ENCODE measurements at regions not wholly inside any gene's neighbourhood (a gene's known extent, or its start where the extent isn't known, plus 50 kb on each side); places are given as distances from the start of the nearest gene placed in this dataset.

DNA sequence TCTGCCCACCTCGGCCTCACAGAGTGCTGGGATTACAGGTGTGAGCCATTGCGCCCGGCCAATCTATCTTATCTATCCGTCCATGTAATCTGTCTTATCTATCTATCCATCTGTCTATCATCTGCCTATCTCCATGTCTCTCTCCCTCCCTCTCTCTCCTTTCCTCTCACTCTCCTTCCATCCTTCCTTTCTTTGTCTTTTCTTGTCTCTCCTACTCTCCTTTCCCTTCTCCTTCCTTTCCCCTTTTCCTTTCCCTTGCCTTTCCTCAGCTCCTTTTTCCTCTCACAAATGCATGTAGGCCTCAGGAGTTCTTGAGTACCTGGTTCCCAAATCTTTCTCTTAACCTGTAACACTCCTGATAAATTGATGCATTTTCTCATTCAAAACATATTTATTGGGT lies 89.3 kb upstream of the WSCD2 start:
- ATAC-seq (no peak), DNase-seq (no peak)
- intact Hi-C loops (cut with micrococcal nuclease), result no loop called here
- Mint-ChIP-seq H3K4me1 (peaks cover 0 to 2% (median 0%) of the 10 kb centered on the region in 7 donors), H3K27ac (no peak overlapping the region), H3K27me3 (peaks cover 0 to 38% (median 13%) of the 10 kb centered on the region in 5 donors), H3K4me3 (no peak overlapping the region), H3K9me3 (peaks cover 0 to 2% (median 0%) of the 10 kb centered on the region in 11 donors), H3K36me3 (no peaks in the 10 kb centered on the region)
- CTCF ChIA-PET, result no interaction called here
- POLR2A ChIA-PET, result no interaction called here
- no peak overlapping the region for H3K4me3 ChIP-seq (ENCODE audit: low read length)
- H3K9me3 ChIP-seq (ENCODE audit: control insufficient read depth in 2 of 3, low read length in 3 of 3), result no peaks in the 10 kb centered on the region
- H3K27me3 ChIP-seq (ENCODE audit: control insufficient read depth in 2 of 2, insufficient read depth in 2 of 2, low read length in 2 of 2), result no peaks in the 10 kb centered on the region
- H3K4me1 ChIP-seq (ENCODE audit: control insufficient read depth in 2 of 2, insufficient read depth in 2 of 2, low read length in 2 of 2), result no peaks in the 10 kb centered on the region
- H3K36me3 ChIP-seq (ENCODE audit: control insufficient read depth in 2 of 3, insufficient read depth in 3 of 3, low read length in 3 of 3), result no peaks in the 10 kb centered on the region
- H3K27ac ChIP-seq (ENCODE audit: low read depth, low read length), result no peak overlapping the region

GRCh38 chr12:108040947-108041346 lies 88.1 kb upstream of the WSCD2 start:
- H3K27ac ChIP-seq (ENCODE audit: low read depth, low read length), result no peak overlapping the region
- Mint-ChIP-seq H3K4me1 (peaks cover 0 to 3% (median 0%) of the 10 kb centered on the region in 7 donors), H3K27me3 (peaks cover 4 to 36% (median 19%) of the 10 kb centered on the region in 5 donors), H3K9me3 (peaks cover 0 to 1% (median 0%) of the 10 kb centered on the region in 11 donors), H3K27ac (no peak overlapping the region), H3K4me3 (no peak overlapping the region), H3K36me3 (no peaks in the 10 kb centered on the region)
- CTCF ChIA-PET, result no interaction called here
- intact Hi-C loops (cut with micrococcal nuclease), result no loop called here
- no peaks in the 10 kb centered on the region for H3K27me3 ChIP-seq (ENCODE audit: control insufficient read depth in 2 of 2, insufficient read depth in 2 of 2, low read length in 2 of 2)
- no peak overlapping the region for H3K4me3 ChIP-seq (ENCODE audit: low read length)
- no peaks in the 10 kb centered on the region for H3K9me3 ChIP-seq (ENCODE audit: control insufficient read depth in 2 of 3, low read length in 3 of 3)
- no peaks in the 10 kb centered on the region for H3K4me1 ChIP-seq (ENCODE audit: control insufficient read depth in 2 of 2, insufficient read depth in 2 of 2, low read length in 2 of 2)
- DNase-seq (no peak), ATAC-seq (no peak)
- no peaks in the 10 kb centered on the region for H3K36me3 ChIP-seq (ENCODE audit: control insufficient read depth in 2 of 3, insufficient read depth in 3 of 3, low read length in 3 of 3)
- POLR2A ChIA-PET, result no interaction called here

- H3K27me3 Mint-ChIP-seq, result peaks cover 16 to 33% (median 30%) of the 10 kb centered on the region in 5 donors
- no peaks in the 10 kb centered on the region for H3K9me3 ChIP-seq (ENCODE audit: control insufficient read depth in 2 of 3, low read length in 3 of 3)
- H3K4me3 ChIP-seq (ENCODE audit: low read length), result no peak overlapping the region
- POLR2A ChIA-PET, result no interaction called here
- H3K4me1 ChIP-seq (ENCODE audit: control insufficient read depth in 2 of 2, insufficient read depth in 2 of 2, low read length in 2 of 2), result no peaks in the 10 kb centered on the region
- H3K36me3 ChIP-seq (ENCODE audit: control insufficient read depth in 2 of 3, insufficient read depth in 3 of 3, low read length in 3 of 3), result no peaks in the 10 kb centered on the region
- no peak overlapping the region for H3K27ac Mint-ChIP-seq
- ATAC-seq (no peak), DNase-seq (no peak)
- no peak overlapping the region for H3K4me3 Mint-ChIP-seq
- intact Hi-C loops (cut with micrococcal nuclease), result no loop called here
- CTCF ChIA-PET, result no interaction called here
- H3K4me1 Mint-ChIP-seq, result peaks cover 3 to 15% (median 10%) of the 10 kb centered on the region in 7 donors
- no peaks in the 10 kb centered on the region for H3K36me3 Mint-ChIP-seq
- H3K27me3 ChIP-seq (ENCODE audit: control insufficient read depth in 2 of 2, insufficient read depth in 2 of 2, low read length in 2 of 2), result no peaks in the 10 kb centered on the region
- peaks cover 0 to 5% (median 0%) of the 10 kb centered on the region in 11 donors for H3K9me3 Mint-ChIP-seq
- no peak overlapping the region for H3K27ac ChIP-seq (ENCODE audit: low read depth, low read length)
Observed at GRCh38 chr12:108043286-108043685, 85.8 kb upstream of the WSCD2 start.

DNA sequence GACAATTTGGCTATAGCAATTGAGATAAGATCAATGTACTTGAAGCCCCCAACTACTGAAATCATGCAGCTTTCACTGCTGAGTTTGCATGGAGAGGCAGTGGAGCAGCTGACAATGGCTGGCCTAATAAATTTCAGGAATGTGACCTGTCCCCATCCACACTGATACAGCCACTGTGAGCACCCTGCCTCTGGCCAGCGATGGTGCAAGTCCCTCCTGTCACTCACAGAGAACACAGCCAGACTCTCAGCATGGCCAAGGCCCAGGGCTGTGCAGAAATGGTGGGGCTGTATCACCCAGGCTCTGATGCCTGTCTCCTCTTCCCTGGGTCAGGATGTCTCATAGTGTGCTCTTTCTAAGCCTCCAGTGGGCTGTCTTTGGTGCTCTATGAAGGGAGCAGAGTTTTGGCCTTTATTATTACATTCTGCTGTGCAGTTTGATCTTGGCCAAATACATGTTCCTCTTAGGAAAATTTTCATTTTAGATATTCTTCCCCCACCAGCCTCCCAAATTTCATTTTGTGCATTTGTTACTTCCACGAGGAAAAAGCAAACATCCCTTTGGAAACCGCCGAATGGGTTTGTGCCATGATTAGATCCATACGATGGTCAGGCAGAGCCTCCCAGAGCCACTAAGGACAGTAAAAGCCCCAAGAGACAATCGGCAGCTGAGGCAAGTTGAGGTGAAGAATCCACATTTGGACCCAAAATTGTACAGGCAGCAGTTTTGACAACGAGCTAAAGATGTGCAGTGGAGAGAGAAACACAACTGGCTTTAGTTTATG lies 85.1 kb upstream of the WSCD2 start:
- H3K36me3 ChIP-seq (ENCODE audit: control insufficient read depth in 2 of 3, insufficient read depth in 3 of 3, low read length in 3 of 3), result no peaks in the 10 kb centered on the region
- Mint-ChIP-seq H3K4me3 (no peak overlapping the region), H3K9me3 (peaks cover 0 to 5% (median 0%) of the 10 kb centered on the region in 11 donors), H3K27me3 (peaks cover 16 to 35% (median 31%) of the 10 kb centered on the region in 5 donors), H3K27ac (no peak overlapping the region), H3K36me3 (no peaks in the 10 kb centered on the region), H3K4me1 (peaks cover 3 to 15% (median 10%) of the 10 kb centered on the region in 7 donors)
- POLR2A ChIA-PET, result no interaction called here
- H3K4me3 ChIP-seq (ENCODE audit: low read length), result no peak overlapping the region
- H3K27ac ChIP-seq (ENCODE audit: low read depth, low read length), result no peak overlapping the region
- DNase-seq (no peak), ATAC-seq (no peak)
- H3K9me3 ChIP-seq (ENCODE audit: control insufficient read depth in 2 of 3, low read length in 3 of 3), result no peaks in the 10 kb centered on the region
- no peaks in the 10 kb centered on the region for H3K4me1 ChIP-seq (ENCODE audit: control insufficient read depth in 2 of 2, insufficient read depth in 2 of 2, low read length in 2 of 2)
- intact Hi-C loops (cut with micrococcal nuclease), result no loop called here
- CTCF ChIA-PET, result no interaction called here
- H3K27me3 ChIP-seq (ENCODE audit: control insufficient read depth in 2 of 2, insufficient read depth in 2 of 2, low read length in 2 of 2), result no peaks in the 10 kb centered on the region

DNA sequence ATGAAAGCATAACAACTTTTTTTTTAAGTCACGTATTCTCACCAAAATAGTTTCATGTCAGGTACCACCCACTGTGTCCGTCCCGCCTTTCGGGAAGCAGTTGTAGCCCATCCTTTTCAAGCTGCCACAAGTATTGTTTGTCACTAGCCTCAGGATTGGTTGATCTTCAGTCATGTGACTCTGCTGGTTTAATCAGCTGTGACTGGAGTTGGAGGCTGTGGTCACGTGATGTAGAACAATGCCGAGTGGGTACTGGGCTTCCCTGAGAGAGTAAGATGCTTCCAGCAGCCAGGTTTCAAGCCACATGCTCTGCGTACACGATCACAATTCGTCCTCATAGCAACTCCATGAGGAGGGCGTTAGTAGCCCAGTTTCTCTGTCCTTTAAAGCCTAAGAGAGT lies 83.0 kb upstream of the WSCD2 start:
- no peaks in the 10 kb centered on the region for H3K36me3 ChIP-seq (ENCODE audit: control insufficient read depth in 2 of 3, insufficient read depth in 3 of 3, low read length in 3 of 3)
- ATAC-seq (no peak), DNase-seq (no peak)
- no peaks in the 10 kb centered on the region for H3K27me3 ChIP-seq (ENCODE audit: control insufficient read depth in 2 of 2, insufficient read depth in 2 of 2, low read length in 2 of 2)
- Mint-ChIP-seq H3K27me3 (peaks cover 16 to 40% (median 26%) of the 10 kb centered on the region in 5 donors), H3K9me3 (peaks cover 0 to 5% (median 0%) of the 10 kb centered on the region in 11 donors), H3K4me3 (no peak overlapping the region), H3K36me3 (no peaks in the 10 kb centered on the region), H3K4me1 (peaks cover 3 to 15% (median 10%) of the 10 kb centered on the region in 7 donors), H3K27ac (no peak overlapping the region)
- intact Hi-C loops (cut with micrococcal nuclease), result no loop called here
- H3K27ac ChIP-seq (ENCODE audit: low read depth, low read length), result no peak overlapping the region
- H3K9me3 ChIP-seq (ENCODE audit: control insufficient read depth in 2 of 3, low read length in 3 of 3), result no peaks in the 10 kb centered on the region
- no peak overlapping the region for H3K4me3 ChIP-seq (ENCODE audit: low read length)
- CTCF ChIA-PET, result no interaction called here
- POLR2A ChIA-PET, result no interaction called here
- H3K4me1 ChIP-seq (ENCODE audit: control insufficient read depth in 2 of 2, insufficient read depth in 2 of 2, low read length in 2 of 2), result no peaks in the 10 kb centered on the region

GRCh38 chr12:108046650-108047049 lies 82.4 kb upstream of the WSCD2 start:
- no peaks in the 10 kb centered on the region for H3K27me3 ChIP-seq (ENCODE audit: control insufficient read depth in 2 of 2, insufficient read depth in 2 of 2, low read length in 2 of 2)
- no peaks in the 10 kb centered on the region for H3K36me3 Mint-ChIP-seq
- intact Hi-C loops (cut with micrococcal nuclease), result no loop called here
- H3K4me1 Mint-ChIP-seq, result peaks cover 3 to 15% (median 10%) of the 10 kb centered on the region in 7 donors
- H3K9me3 ChIP-seq (ENCODE audit: control insufficient read depth in 2 of 3, low read length in 3 of 3), result no peaks in the 10 kb centered on the region
- H3K27ac Mint-ChIP-seq, result no peak overlapping the region
- CTCF ChIA-PET, result no interaction called here
- peak overlapping the region in 7 of 10 donors; percentile 2 to 77 (median 40) for H3K4me3 Mint-ChIP-seq
- POLR2A ChIA-PET, result no interaction called here
- H3K27me3 Mint-ChIP-seq, result peaks cover 18 to 43% (median 28%) of the 10 kb centered on the region in 5 donors
- H3K4me1 ChIP-seq (ENCODE audit: control insufficient read depth in 2 of 2, insufficient read depth in 2 of 2, low read length in 2 of 2), result no peaks in the 10 kb centered on the region
- H3K4me3 ChIP-seq (ENCODE audit: low read length), result no peak overlapping the region
- H3K9me3 Mint-ChIP-seq, result peaks cover 0 to 5% (median 0%) of the 10 kb centered on the region in 11 donors
- no peaks in the 10 kb centered on the region for H3K36me3 ChIP-seq (ENCODE audit: control insufficient read depth in 2 of 3, insufficient read depth in 3 of 3, low read length in 3 of 3)
- DNase-seq, result no peak
- ATAC-seq, result no peak
- no peak overlapping the region for H3K27ac ChIP-seq (ENCODE audit: low read depth, low read length)

GRCh38 chr12:108047071-108047550 lies 82.0 kb upstream of the WSCD2 start:
- Mint-ChIP-seq H3K4me1 (peaks cover 3 to 15% (median 10%) of the 10 kb centered on the region in 7 donors), H3K36me3 (no peaks in the 10 kb centered on the region), H3K27me3 (peaks cover 20 to 45% (median 30%) of the 10 kb centered on the region in 5 donors), H3K4me3 (peak overlapping the region in 6 of 10 donors; percentile 2 to 77 (median 35)), H3K9me3 (peaks cover 0 to 5% (median 0%) of the 10 kb centered on the region in 11 donors), H3K27ac (peak overlapping the region in 1 of 9 donors; percentile 55)
- Histone ChIP-seq H3K27ac (ENCODE audit: low read depth, low read length) (no peak overlapping the region), H3K36me3 (ENCODE audit: control insufficient read depth in 2 of 3, insufficient read depth in 3 of 3, low read length in 3 of 3) (no peaks in the 10 kb centered on the region), H3K9me3 (ENCODE audit: control insufficient read depth in 2 of 3, low read length in 3 of 3) (no peaks in the 10 kb centered on the region), H3K4me1 (ENCODE audit: control insufficient read depth in 2 of 2, insufficient read depth in 2 of 2, low read length in 2 of 2) (no peaks in the 10 kb centered on the region), H3K27me3 (ENCODE audit: control insufficient read depth in 2 of 2, insufficient read depth in 2 of 2, low read length in 2 of 2) (no peaks in the 10 kb centered on the region), H3K4me3 (ENCODE audit: low read length) (no peak overlapping the region)
- no peak for ATAC-seq
- DNase-seq, result no peak
- CTCF ChIA-PET, result no interaction called here
- POLR2A ChIA-PET, result no interaction called here
- intact Hi-C loops (cut with micrococcal nuclease), result no loop called here

Data from naive thymus-derived CD4-positive, alpha-beta T cell (primary cell).